Stimulated activated naive CD8-positive, alpha-beta T cell treated with anti-CD3 and anti-CD28 coated beads, Interleukin-15, Interleukin-2, amounts not matched to agents 100 U/mL and 50 U/mL, for 24 hours (primary cell): ENCODE measurements at regions not wholly inside any gene's neighbourhood (a gene's known extent, or its start where the extent isn't known, plus 50 kb on each side); places are given as distances from the start of the nearest gene placed in this dataset.
"Not testable (repeated sequence)": the region's sequence is repeated elsewhere in the genome, so short reads cannot be mapped to it uniquely, and the experiment has no call there.

Experiments used
- ATAC-seq: fragments of 150-1000 bp; cut with Tn5 transposase; one replicate; pipeline ENCODE4 v1.10.0; 2021
- DNase-seq: peaks from one replicate; pipeline ENCODE4 v3.0.0; 2021

DNA sequence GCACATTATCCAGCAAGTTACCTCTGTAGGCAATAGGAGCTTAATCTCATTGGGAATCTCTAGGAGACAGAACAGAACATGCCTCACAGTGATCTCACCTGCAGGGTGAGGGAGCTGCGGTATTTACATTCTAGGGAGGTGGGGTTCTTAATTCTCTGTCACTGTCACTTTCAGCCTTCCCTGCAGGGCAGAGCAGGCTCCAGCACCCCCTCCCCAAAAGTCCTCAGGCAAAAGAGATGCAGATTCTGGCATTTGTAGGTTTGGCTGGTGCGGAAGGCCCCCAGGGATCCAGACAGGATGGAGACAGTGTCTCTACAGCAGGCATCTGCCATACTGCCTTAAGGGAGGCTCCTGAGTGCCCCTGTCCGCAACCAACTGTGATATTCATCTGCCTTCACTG is 166.4 kb upstream of the ATP6AP2 start:
- ATAC-seq = no peak
- DNase-seq = no peak

DNA sequence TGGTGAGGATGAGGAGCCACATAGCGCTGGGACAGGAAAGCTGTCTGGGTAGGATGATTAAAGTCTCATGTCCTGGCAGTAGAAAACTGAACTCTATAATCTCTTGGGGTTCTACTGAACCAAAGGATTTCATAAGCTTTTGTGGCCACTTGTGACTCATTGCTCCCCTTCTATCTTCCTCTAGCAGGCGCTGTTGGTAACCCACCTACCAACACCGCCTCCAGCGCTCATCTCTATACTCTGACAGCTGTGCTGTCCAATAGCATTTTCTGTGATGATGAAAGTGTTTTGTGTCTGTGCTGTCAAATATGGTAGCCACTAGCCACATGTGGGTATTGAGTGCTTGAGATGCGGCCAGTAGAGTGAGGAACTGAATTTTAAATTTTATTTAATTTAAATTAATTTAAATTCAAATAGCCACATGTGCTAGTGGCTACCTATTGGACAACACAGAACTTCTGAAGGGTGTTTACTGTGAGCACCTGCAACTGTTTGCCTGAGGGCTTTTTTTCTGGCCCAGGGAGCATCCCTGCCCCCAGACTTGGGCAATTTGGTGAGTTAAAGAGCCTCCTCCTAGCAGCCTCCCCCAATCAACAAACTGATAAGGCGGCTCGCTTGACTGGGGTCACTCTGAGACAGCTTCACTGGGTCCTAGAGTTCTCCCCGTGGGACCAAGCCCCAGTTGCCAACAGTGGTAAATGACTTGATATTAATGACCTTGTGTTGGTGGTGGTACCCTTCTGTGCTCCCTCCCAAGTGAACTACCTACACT is 169.2 kb upstream of the ATP6AP2 start:
- ATAC-seq (no peak), DNase-seq (no peak)

DNA sequence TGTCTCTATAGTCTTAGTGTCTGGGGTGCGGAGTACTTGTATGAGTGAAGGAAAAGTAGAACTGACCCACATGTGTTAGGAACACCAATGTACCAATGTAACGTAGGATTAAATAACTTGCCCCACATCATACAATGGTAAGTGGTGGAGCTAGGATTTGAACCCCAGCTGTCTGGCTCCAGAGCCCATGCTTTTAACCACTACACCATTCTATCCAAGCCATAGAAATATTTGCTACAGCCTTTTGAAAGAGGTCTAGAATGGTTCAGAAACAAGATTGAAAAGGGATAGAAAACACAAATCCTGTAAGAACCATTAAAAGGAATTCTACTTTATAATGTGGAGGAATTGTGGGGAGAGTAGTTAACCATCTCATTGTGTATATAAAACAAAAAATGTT is 169.9 kb upstream of the ATP6AP2 start:
- ATAC-seq (no peak), DNase-seq (no peak)

DNA sequence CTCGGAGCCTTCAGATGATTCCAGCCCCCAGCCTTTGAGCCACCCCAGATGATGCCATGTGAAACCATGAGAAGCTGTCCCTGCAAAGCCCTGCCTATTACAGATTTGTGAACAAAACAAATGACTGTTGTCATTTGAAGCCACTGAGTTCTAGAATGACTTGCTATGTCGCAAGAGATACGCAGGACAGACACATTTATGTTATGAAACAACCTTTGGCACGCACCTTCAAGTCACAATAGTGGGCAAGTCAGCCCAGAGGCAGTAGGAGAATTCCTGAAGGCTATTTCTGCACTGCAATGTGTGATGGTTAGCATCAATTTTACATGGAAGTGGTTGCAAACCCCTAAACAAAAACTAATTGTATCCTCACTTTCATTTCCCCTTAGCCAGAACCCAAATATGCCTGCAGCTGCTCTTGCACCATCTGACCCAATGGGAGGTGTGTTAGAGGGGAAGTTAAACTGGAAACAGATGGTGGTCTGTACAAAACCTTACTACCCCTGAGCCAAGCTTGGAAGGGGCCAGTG is 174.4 kb upstream of the ATP6AP2 start:
- ATAC-seq = no peak

DNA sequence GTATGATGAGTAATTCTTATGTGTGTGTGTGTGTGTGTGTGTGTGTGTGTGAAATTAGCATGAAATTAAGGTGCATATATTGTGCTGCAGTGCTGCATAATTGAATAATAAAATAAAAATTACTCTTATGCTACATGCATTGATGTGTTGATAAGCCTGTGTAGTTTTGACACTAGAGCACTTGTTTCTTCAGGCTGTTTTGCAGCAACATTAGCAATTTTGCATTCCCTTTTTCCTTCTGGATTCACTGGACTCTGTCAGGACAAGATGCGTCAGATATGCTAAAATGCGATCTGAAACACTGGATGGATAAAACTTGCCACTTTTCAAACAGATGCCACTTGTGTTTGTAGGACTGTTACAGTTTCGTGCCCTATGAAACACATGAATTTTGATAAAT is 175.4 kb upstream of the ATP6AP2 start:
- no peak for ATAC-seq
- no peak for DNase-seq

More for the DNA sequence above, 174.4 kb upstream of the ATP6AP2 start:
- DNase-seq = no peak

DNA sequence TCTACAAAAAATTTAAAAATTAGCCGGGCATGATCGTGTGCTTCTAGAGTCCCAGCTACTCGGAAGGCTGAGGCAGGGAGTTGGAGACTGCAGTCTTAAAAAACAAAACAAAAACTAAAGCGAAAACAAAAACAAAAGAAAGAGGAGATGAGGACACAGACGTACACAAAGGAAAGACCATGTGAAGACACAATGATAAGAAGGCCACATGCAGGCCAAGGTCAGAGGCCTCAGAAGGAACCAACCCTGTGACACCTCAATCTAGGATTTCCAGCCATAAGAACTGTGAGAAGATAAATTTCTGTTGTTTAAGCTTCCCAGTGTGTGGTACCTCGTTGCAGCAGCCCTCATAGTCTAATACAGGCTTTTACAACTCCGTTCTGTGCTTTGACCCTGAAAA is 177.0 kb upstream of the ATP6AP2 start:
- DNase-seq (no peak), ATAC-seq (no peak)

DNA sequence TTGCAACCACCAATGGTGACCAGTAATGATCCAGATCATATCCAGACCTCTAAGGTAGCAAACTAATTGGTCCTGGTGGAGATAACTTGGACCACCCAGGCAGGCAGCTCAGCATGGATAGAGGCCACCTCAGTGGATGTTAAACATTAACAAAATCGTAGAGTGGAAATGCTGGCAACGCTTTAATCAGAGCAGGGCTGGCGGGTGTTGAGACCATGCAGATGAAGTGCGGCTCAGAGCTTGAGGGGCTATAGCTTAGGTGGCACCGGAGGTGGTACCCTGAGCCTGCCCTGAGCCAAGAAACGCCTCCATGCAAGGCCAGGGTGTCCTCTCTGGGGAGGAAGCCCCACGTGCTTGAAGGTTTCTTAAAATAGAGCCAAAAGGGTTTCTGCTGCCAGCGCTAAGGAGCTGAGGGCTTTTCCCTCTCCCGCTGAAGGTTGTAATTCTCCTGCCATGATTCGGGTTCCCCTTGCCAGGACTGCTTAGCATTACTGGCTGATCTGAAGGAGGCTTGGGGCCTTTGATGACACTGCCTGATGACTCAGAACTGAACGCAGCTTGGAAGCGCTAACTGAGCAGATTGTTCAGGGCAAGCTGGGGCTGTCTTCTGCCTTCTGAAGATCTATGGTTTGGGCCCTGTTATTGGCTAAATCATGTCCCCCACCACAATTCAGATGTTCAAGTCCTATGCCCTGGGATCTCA is 177.8 kb upstream of the ATP6AP2 start:
- DNase-seq (no peak), ATAC-seq (no peak)

DNA sequence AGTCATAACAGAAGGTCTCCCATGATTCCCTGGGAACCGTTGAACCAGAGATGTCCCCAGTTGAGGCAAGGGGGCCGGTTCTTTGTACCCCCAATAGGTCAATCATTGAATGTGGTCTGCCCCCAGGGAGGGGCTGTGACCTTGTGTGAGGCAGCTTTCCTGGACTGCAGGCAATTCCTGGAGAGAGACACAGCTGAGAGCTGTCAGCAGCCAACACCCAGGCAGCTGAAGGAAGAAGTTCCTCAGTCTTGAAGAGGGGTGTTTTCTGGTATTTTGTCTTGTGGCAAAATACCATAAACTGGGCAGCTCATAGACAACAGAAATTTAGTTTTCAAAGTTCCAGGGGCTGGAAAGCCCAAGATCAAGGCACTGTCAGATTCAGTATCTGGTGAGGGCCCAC is 185.7 kb upstream of the ATP6AP2 start:
- no peak for ATAC-seq
- no peak for DNase-seq

DNA sequence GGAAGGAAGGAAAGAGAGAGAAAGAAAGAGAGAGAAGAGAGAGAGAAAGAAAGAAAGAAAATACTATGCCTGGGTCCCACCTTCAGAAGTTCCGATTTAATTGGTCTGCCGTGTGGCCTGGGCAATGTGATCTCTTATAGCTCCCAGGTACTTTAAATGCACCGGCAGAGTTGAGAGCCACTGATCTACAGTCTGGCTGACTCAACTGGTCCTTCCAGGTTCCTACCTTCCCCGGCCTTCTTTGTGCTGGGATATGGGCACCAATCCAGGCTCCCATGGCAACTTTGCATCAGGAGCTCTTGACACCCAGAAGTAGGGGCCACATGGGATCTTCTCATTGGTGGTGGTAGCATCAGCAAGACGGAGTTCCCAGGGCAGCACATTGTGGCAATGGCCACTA is 186.5 kb upstream of the ATP6AP2 start:
- no peak for DNase-seq
- ATAC-seq = no peak

DNA sequence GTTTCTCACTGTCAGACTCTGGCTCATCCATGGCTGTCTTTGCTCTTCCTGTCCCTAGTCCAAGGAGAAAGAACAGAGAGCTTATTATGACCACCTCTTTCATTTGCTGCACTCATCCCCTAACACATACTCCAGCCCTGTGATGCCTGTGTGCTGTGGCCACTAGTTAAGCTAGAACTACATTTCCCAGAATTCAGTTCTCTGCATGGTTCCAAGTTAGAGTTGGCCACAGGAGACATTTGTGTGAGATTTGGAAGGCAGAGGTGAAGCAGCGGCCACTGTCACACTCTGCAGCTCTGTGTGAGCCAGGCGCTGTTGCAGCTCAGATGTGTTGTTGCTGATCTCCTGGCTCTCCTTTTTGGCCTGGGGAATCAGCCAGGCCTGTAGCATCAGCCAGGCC is 188.2 kb upstream of the ATP6AP2 start:
- no peak for DNase-seq
- no peak for ATAC-seq

DNA sequence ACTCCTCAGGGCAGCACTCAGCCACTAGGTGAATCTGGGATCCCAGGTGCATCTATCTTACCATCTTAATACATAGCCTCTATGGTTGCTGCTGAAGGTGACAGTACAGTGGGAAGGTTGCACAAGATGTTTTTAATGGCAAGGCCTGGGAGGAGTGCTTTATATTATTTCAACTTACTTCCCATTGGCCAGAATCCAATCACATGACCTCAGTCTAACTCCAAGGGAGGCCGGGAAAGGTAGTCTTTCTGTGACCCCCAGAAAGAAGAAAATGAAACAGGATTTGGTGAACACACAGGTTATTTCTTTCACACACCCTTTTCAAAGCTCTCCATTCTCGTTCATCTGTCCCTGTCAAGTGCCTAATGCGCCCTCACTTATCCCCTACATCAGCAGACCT is 189.1 kb upstream of the ATP6AP2 start:
- no peak for ATAC-seq
- DNase-seq = no peak

DNA sequence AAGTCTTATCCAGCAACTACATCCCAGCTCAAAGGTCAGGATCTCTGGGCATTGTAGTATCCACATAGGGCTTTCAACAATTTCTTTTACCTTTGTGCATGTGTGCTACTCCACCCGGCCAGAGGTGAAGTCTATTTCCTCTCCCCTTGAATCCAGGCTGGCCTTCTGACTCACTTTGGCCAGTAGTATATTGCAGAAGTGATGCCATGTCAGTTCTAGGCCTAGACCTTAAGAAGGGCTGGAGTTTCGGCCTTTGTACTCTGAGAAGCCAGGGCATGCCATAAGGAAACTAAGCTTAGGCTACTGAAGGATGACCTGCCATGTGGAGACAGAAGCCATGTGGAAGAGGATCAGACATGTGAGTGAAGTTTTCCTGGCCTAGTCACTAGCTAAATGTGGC is 191.2 kb upstream of the ATP6AP2 start:
- no peak for ATAC-seq

DNA sequence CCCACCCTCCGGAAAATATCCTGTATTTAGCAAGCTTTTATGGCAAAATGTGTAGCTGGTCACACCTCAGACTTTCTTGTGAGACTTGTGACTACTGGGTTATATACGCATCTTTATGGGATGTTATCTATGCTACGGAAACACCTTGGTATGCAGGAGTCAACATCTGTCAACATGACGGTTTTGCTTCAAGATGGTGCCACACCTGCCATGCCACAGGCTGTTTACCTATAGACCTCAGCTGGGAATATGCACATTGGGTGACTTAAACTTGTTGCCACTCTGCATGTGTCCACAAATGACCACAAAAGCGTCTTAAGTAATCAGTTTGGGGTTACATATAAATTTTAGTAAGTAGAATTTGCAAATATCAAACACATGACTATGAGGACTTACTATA is 192.3 kb upstream of the ATP6AP2 start:
- no peak for ATAC-seq
- DNase-seq = no peak

More for the DNA sequence above, 191.2 kb upstream of the ATP6AP2 start:
- no peak for DNase-seq

DNA sequence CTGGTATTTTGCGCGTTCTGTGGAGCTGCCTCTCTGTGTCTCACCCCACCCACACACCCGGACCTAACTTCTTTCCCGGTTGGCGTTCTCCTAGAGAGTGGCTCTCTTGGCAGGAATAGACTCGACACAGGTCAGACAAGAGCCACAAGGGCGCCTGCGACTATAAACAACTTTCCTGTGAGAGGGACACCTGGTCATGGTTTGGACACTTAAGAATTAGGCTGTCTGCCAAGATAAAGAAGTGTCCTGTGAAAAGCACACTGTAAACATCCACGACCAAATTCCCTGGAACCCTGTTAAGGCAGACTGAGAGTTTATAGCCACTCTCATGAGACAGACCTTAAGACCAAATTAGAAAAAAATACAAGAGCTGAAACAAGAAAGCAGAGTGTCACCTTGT is 192.9 kb upstream of the ATP6AP2 start:
- DNase-seq, ATAC-seq: not testable (repeated sequence)

DNA sequence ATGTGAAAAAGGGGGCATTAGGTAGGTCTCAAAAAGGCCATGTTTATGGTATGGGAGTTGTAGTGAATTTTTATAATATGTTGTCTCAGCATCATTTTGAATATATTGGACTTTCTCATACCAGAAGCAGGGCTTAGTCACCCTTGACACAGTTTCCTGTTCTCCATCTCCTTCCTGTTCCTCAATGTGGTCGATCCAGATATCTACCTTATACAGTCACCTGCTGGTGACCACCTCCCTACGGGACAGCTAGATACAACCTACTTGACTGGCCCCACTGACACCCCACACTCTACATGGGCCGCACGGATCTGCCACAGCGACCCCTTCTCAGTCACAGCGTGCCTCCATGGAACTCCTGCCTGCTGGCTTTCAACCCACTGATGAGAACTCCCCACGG is 193.5 kb upstream of the ATP6AP2 start:
- DNase-seq, ATAC-seq: not testable (repeated sequence)

DNA sequence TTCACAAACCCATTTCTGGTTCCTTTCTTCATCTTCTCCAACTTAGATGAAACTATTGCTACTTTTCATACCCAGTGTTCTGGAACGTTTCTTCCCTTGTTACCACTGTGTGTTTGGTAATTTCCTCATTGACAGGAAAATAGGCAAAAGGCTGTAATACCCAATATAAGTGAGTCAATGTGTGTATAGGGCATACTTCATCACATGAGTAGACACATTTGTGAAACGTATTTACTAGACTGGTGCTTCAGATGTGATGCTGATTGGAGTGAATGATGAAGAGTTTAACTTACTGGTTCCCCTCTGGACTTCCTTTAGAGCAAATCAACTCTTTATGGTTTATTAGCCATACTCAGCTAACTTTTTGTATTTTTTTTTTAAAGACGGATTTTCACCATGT is 195.1 kb upstream of the ATP6AP2 start:
- DNase-seq (no peak), ATAC-seq (no peak)

DNA sequence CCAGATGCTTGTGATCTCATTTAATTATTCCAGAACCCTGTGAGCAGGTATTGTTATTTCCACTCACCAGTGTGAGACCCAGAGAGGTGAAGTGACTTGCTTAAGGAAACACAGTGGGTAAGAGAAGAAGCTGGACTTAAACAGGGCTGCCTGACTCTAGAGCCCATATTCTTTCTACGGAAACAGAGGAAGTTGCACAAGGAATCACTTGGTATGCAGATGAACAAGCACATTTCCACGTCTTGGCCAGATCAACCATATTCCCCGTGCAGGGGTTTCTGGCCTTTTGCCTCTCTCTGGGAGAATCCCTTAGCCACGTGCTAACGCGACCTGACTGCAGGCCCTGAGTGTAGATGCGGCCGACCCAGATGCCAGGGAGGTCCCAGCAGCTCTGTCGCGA is 195.5 kb upstream of the ATP6AP2 start:
- DNase-seq (no peak), ATAC-seq (no peak)

DNA sequence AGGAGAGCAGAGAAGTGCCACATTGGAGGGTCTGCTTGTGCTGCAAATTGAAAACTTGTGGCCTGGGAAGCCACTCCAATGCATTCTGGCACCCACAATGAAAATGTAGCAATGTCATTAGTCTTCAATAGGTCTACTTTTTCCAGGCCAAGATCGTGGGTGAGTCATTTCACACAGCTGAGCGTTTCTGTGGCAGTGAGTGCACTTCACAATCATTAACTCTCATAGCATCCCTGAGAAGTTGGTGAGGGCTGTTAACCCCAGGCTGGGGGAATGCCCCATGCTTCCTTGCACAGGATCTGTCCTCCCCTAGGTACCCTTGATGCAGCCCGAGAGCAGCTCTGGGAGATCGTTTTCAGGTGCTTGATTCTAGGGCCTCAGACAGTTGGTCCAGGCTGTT is 196.8 kb upstream of the ATP6AP2 start:
- ATAC-seq (no peak), DNase-seq (no peak)

DNA sequence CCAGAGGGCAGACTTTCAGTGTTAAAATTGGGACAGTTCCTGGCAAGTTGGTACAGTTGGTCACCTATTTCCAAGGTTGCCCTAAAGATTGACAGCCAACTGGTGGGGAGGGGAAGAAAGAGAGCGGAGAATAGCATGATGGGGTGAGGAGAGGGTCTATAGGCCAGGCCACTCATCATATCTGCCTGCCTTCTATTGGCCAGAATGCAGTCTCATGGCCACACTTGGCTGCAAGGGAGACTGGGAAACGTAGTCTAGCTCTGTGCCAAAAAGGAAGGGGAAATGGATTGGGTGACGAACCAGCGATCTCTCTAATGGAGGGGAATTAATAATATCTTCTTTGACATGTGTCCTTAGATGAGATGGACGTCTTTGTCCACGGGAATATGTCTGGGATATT is 197.4 kb upstream of the ATP6AP2 start:
- DNase-seq (no peak), ATAC-seq (no peak)

DNA sequence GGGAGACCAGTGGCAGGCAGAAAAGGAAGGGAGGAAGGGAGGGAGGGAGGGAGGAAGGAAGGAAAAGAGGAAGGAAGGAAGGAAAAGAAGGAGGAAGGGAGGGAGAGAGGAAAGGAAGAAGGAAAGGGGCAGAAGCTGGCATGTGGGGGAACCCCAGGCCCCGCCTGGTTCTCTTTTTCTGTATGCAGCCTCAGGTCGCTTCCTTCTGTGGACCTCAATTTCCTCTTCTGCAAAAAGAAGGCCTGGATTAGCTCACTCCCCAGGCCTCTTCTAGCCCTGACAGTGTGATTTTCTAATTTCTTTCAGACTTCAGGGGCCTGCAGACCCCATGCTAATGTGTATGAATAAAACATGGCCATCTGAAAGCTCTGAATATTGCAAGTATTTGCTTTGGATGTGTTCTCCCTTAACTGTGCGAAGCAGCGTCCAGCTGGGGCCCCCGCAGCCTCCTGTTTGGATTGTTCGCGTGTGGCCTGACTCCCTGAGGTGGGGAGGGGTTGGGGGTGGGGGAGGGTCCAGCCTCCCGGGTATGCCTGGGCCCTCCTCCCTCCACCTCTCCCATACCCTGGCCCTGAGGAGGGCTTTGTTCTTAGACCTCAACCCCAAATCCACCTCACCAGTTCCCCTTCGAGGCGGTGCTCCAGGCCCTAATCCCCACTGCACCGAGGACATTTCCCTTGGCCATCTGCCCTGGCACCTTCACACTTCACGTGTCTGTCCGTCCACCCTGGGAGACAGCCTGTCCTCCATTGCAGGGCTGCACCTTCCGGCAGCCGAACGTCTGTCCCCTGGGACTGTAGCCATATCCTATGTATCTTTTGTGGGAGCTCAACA is 199.9 kb upstream of the ATP6AP2 start:
- ATAC-seq (no peak), DNase-seq (no peak)

DNA sequence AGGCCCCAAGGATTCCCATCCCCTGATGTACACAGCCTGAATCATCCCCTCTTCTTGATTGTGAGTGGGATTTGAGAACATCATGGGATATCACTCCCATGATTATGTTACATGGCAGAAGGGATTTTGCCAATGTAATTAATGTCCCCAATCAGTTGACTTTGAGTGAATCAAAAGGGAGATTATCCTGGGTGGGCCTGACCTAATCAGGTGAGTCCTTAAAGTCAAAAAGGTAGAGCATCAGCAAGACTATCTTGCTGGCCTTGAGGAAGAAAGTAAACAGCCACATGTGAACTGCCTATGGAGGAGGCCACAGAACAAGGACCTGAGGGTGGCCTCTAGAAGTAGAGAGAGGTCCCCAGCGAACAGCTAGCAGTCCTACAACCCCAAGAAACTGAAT is 203.1 kb upstream of the ATP6AP2 start:
- DNase-seq (no peak), ATAC-seq (no peak)

DNA sequence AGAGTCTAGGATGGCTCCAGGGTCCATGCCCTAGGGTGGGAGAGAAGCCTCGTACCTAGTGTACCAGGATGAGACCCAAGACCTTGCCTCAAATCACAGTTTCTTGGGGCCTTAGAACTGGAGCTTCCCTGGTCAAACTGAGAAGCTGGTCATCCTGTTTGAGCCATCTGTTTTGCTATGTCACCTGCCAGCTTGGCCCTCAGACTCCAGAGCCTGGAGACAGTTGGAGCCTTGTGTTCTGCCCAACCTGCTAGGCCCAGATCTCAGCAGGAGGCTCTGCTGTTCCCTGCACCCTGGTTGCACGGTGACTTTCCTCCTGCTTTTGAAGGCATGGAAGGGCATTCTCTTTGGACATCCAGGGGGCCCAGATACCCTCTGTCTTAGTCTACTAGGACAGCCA is 206.3 kb upstream of the ATP6AP2 start:
- ATAC-seq (no peak), DNase-seq (no peak)

DNA sequence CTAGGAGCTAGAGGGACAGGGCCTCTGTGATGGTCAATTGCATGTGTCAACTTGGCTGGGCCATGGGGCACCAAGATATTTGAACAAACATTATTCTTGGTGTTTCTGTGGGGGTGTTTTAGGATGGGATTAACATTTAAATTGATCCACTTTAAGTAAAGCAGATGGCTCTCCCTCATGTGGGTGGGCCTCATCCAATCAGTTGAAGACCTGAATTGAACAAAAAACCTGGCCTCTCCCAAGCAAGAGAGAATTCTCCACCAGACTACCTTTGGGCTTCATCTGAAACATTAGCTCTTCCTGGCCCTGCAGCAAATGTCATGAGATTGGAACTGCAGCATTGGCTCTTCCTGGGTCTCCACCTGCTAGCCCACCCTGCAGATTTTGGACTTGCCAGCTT is 207.1 kb upstream of the ATP6AP2 start:
- no peak for ATAC-seq
- no peak for DNase-seq
